GM12875 (cell line): ENCODE measurements at regions not wholly inside any gene's neighbourhood (a gene's known extent, or its start where the extent isn't known, plus 50 kb on each side); places are given as distances from the start of the nearest gene placed in this dataset.
"Not testable (repeated sequence)": the region's sequence is repeated elsewhere in the genome, so short reads cannot be mapped to it uniquely, and the experiment has no call there.

ENCODE experiments used
- H3K4me3 ChIP-seq: one replicate; pipeline ENCODE4 v1.5.1; 2011; ENCODE audit warnings: low read depth, low read length, control low read depth
- TF ChIP-seq, protein P1 (sequence below): IDR thresholded peaks from 2 replicates; pipeline ENCODE4 v1.5.1; 2011; ENCODE audit warnings: low read depth, mild to moderate bottlenecking, control low read depth, inconsistent platforms, low read length, moderate library complexity, borderline replicate concordance; ENCODE audit not compliant: insufficient read depth

DNA sequence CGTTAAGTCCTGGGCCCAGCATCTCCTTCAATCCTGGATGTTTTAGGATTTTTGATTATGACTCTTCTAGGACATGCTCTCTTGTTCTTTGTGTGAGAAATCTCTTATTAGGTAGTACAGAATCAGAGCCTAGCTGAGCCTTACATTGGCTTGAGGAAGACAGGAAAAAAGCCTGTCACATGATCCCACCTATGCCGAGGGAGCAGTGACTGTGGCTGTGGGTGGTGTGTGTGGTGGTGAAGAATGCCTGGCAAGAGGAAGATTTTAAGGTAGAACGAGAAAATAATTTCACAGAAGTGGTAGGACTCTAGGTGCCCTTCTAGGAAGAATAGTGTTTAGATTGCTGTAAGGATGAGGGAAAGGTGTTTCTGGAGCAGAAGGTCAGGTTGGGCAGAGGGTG is 449.5 kb upstream of the PROX1 start:
- no peak overlapping the region for H3K4me3 ChIP-seq
- TF ChIP-seq, protein P1, sequence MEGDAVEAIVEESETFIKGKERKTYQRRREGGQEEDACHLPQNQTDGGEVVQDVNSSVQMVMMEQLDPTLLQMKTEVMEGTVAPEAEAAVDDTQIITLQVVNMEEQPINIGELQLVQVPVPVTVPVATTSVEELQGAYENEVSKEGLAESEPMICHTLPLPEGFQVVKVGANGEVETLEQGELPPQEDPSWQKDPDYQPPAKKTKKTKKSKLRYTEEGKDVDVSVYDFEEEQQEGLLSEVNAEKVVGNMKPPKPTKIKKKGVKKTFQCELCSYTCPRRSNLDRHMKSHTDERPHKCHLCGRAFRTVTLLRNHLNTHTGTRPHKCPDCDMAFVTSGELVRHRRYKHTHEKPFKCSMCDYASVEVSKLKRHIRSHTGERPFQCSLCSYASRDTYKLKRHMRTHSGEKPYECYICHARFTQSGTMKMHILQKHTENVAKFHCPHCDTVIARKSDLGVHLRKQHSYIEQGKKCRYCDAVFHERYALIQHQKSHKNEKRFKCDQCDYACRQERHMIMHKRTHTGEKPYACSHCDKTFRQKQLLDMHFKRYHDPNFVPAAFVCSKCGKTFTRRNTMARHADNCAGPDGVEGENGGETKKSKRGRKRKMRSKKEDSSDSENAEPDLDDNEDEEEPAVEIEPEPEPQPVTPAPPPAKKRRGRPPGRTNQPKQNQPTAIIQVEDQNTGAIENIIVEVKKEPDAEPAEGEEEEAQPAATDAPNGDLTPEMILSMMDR = no peak

DNA sequence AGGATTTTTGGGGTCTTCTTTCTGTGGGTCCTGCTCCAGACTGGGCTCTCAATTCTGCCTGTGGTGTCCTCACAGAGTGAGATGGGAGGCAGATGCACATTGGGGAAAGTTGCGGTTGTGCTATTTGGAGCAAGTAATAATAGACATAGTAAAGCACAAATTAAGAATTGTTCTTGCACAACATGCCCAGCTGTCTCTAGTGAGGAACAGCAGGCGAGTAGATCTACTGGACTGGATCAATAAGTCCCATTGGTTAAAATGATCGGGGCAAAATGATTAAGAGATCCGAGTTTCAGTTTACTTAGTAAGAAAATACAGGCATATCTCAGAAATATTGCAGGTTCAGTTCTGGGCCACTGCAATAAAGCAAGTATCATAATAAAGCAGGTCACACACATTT is 448.3 kb upstream of the PROX1 start:
- H3K4me3 ChIP-seq = no peak overlapping the region
- TF ChIP-seq, protein P1 = no peak

- no peak overlapping the region for H3K4me3 ChIP-seq
- TF ChIP-seq, protein P1 = no peak
These were observed 446.1 kb upstream of the PROX1 start for GRCh38 chr1:213541641-213542040.

- H3K4me3 ChIP-seq = not testable (repeated sequence)
These were observed 442.6 kb upstream of the PROX1 start for GRCh38 chr1:213545181-213545580.

- H3K4me3 ChIP-seq = no peak overlapping the region
- TF ChIP-seq, protein P1 = no peak
These were observed 437.8 kb upstream of the PROX1 start for GRCh38 chr1:213549982-213550381.

DNA sequence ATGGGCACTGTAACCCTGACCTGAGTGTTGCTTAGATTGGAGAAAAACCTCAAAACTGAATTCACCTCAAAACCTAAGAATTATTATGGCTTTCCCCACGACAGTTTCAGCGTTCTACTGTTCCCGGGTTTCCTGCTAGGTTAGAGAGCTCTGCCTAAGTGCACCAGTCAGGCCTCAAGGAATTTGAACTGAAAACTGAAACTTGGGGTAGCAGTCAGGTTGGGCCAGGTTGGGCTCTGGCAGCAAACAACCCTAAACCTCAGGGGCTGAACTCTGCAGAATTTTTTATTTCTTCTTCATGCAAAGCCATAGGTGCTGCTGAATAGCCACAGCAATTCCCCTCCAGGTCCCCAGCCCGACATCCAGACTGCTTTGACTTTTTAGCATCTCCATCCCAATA is 437.0 kb upstream of the PROX1 start:
- TF ChIP-seq, protein P1 = no peak
- no peak overlapping the region for H3K4me3 ChIP-seq

DNA sequence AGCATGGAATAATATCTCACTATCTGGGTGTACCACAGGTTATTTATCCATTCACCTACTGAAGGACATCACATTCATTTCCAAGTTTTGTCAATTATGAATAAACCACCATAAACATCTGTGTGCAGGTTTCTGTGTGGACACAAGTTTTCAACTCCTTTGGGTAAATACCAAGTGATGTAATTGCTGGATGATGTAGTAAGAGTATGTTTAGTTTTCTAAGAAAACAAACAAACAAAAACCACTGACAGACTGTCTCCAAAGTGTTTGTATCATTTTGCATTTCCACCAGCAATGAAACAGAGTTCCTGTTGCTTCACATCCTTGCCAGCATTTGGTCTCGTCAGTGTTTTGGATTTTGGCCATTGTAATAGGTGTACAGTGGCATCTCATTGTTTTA is 435.7 kb upstream of the PROX1 start:
- TF ChIP-seq, protein P1 = no peak
- H3K4me3 ChIP-seq = no peak overlapping the region

DNA sequence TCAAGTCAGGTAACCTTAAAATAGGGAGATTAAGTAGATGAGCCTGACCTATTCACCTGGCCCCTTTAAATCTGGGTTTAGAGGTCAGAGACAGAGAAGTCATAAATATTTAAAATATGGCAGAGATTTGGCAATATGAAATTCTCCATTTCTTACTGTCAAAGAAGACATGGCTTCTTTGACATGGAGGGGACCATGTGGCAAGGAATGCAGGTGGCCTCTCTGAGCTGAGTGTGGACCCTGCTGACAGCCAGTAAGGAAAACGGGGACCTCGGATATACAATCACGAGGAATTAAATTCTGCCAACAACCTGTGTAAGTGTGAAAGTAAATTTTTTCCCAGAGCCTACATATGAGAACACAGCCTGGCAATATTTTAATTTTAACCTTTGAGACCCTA is 427.5 kb upstream of the PROX1 start:
- H3K4me3 ChIP-seq = no peak overlapping the region
- TF ChIP-seq, protein P1 = no peak
